Fibroblast of lung (primary cell): ENCODE measurements at regions not wholly inside any gene's neighbourhood (a gene's known extent, or its start where the extent isn't known, plus 50 kb on each side); places are given as distances from the start of the nearest gene placed in this dataset.

Experiments used
- DNase-seq, 2 donors: peaks; one replicate each; pipeline versions ENCODE4 v3.0.0 to v3.0.0-alpha.2; 2010; ENCODE audit warnings: low read depth in 2 of 2
- H2AFZ ChIP-seq: 2 replicates; pipeline ENCODE4 v1.5.1; 2012; ENCODE audit warnings: low read length, control low read depth, inconsistent platforms
- H3K27ac ChIP-seq: 2 replicates; pipeline ENCODE4 v1.5.1; 2011; ENCODE audit warnings: low read length, control low read depth; ENCODE audit not compliant: insufficient read depth
- H3K27me3 ChIP-seq: 2 replicates; pipeline ENCODE4 v1.5.1; 2011; ENCODE audit warnings: mild to moderate bottlenecking, low read length; ENCODE audit not compliant: control insufficient read depth, insufficient read depth
- H3K36me3 ChIP-seq: 2 replicates; pipeline ENCODE4 v1.5.1; 2011; ENCODE audit warnings: low read length; ENCODE audit not compliant: control insufficient read depth, insufficient read depth
- H3K4me1 ChIP-seq: 2 replicates; pipeline ENCODE4 v1.5.1; 2011; ENCODE audit warnings: low read length; ENCODE audit not compliant: control insufficient read depth, insufficient read depth; ENCODE audit errors: extremely low read depth
- H3K4me2 ChIP-seq: 2 replicates; pipeline ENCODE4 v1.5.1; 2011; ENCODE audit warnings: low read length, control low read depth; ENCODE audit not compliant: insufficient read depth; ENCODE audit errors: extremely low read depth
- H3K4me3 ChIP-seq, 4 experiments: fragments of 200-600 bp in 1 of 4; sonication (generic) in 1 of 4; replicated peaks in 1 of 4; 2 replicates each; pipeline ENCODE4 v1.5.1; 2011 to 2016; ENCODE audit warnings: low read length in 4 of 4, low read depth in 3 of 4, mild to moderate bottlenecking in 3 of 4, control low read depth in 2 of 4, inconsistent platforms in 1 of 4, mixed read lengths in 1 of 4; ENCODE audit not compliant: insufficient read depth in 1 of 4; ENCODE audit errors: control extremely low read depth in 1 of 4
- H3K79me2 ChIP-seq: 2 replicates; pipeline ENCODE4 v1.5.1; 2012; ENCODE audit warnings: mild to moderate bottlenecking, low read length, inconsistent platforms; ENCODE audit not compliant: control insufficient read depth, insufficient read depth
- H3K9ac ChIP-seq: 2 replicates; pipeline ENCODE4 v1.5.1; 2011; ENCODE audit warnings: mild to moderate bottlenecking, low read length, control low read depth; ENCODE audit not compliant: insufficient read depth
- H3K9me3 ChIP-seq: 2 replicates; pipeline ENCODE4 v1.5.1; 2012; ENCODE audit warnings: low read depth, low read length; ENCODE audit not compliant: control insufficient read depth, insufficient read depth
- H4K20me1 ChIP-seq: 2 replicates; pipeline ENCODE4 v1.5.1; 2011; ENCODE audit warnings: low read length; ENCODE audit not compliant: control insufficient read depth, insufficient read depth; ENCODE audit errors: extremely low read depth
- EZH2 ChIP-seq: IDR thresholded peaks from 2 replicates; pipeline ENCODE4 v1.5.1; 2012; ENCODE audit warnings: low read length, control low read depth, mild to moderate bottlenecking; ENCODE audit errors: missing control alignments
- TF ChIP-seq, protein P1 (sequence below), 2 donors: IDR thresholded peaks in 1 of 2; conservative IDR thresholded peaks in 1 of 2; 1 replicate in 1 of 2; 2 replicates in 1 of 2; pipeline ENCODE4 v1.5.1; 2011 to 2012; ENCODE audit warnings: low read length in 2 of 2, control low read depth in 1 of 2, inconsistent platforms in 1 of 2, low read depth in 1 of 2, mild to moderate bottlenecking in 1 of 2

- peak overlapping the region; percentile 32 for H3K27ac ChIP-seq
- H3K27me3 ChIP-seq: no peaks in the 10 kb centered on the region
- H3K4me1 ChIP-seq: peaks cover 10% of the 10 kb centered on the region
- H3K36me3 ChIP-seq: no peaks in the 10 kb centered on the region
- peak; percentile 77 to 85 for DNase-seq
- H3K4me3 ChIP-seq: no peak overlapping the region
- no peak for TF ChIP-seq EZH2
- TF ChIP-seq, protein P1, sequence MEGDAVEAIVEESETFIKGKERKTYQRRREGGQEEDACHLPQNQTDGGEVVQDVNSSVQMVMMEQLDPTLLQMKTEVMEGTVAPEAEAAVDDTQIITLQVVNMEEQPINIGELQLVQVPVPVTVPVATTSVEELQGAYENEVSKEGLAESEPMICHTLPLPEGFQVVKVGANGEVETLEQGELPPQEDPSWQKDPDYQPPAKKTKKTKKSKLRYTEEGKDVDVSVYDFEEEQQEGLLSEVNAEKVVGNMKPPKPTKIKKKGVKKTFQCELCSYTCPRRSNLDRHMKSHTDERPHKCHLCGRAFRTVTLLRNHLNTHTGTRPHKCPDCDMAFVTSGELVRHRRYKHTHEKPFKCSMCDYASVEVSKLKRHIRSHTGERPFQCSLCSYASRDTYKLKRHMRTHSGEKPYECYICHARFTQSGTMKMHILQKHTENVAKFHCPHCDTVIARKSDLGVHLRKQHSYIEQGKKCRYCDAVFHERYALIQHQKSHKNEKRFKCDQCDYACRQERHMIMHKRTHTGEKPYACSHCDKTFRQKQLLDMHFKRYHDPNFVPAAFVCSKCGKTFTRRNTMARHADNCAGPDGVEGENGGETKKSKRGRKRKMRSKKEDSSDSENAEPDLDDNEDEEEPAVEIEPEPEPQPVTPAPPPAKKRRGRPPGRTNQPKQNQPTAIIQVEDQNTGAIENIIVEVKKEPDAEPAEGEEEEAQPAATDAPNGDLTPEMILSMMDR (conservative IDR thresholded peaks at IDR 0.05 in 1 of 2, IDR thresholded peaks at IDR 0.05 in 1 of 2; ENCODE audit: low read depth in 1 of 2, low read length in 2 of 2): no peak
- no peak overlapping the region for H3K9ac ChIP-seq
- peak overlapping the region; percentile 58 for H3K4me2 ChIP-seq
- no peaks in the 10 kb centered on the region for H3K9me3 ChIP-seq
- no peak overlapping the region for H2AFZ ChIP-seq
- no peaks in the 10 kb centered on the region for H4K20me1 ChIP-seq
- no peaks in the 10 kb centered on the region for H3K79me2 ChIP-seq
Measured at GRCh38 chr6:82017288-82017687, 230.3 kb downstream of the IBTK start.

GRCh38 chr6:82015526-82015925, 232.0 kb downstream of the IBTK start:
- Histone ChIP-seq H3K4me2 (no peak overlapping the region), H3K4me3 (no peak overlapping the region), H3K27ac (no peak overlapping the region), H3K4me1 (peaks cover 10% of the 10 kb centered on the region), H3K27me3 (no peaks in the 10 kb centered on the region), H2AFZ (no peak overlapping the region), H3K9me3 (no peaks in the 10 kb centered on the region), H3K9ac (no peak overlapping the region), H3K79me2 (no peaks in the 10 kb centered on the region), H3K36me3 (no peaks in the 10 kb centered on the region), H4K20me1 (no peaks in the 10 kb centered on the region)
- no peak for TF ChIP-seq EZH2
- TF ChIP-seq, protein P1 (conservative IDR thresholded peaks at IDR 0.05 in 1 of 2, IDR thresholded peaks at IDR 0.05 in 1 of 2; ENCODE audit: low read depth in 1 of 2, low read length in 2 of 2): no peak
- DNase-seq: no peak

DNA sequence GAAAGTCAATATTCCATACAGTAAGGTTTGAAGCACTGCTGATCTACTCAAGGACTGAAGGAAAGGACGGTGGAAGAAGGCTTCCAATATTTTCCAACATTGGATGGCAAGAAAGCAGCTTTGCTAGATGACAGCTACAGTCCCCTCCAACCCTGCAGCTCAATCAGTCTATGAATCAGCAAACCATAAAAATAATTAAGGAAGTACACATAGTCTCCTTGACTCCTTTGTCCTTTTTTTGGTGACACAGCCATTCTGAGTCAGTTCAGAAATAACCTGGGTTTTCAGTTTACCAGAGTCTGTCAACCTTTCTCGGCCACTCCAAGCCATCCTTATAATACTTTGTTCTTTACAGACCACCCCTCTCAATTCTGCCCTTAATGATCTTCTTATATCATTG, 232.5 kb downstream of the IBTK start:
- Histone ChIP-seq H3K36me3 (no peaks in the 10 kb centered on the region), H2AFZ (no peak overlapping the region), H3K4me2 (no peak overlapping the region), H3K9ac (no peak overlapping the region), H3K4me3 (no peak overlapping the region), H3K27ac (no peak overlapping the region), H3K9me3 (no peaks in the 10 kb centered on the region), H3K79me2 (no peaks in the 10 kb centered on the region), H3K4me1 (peaks cover 10% of the 10 kb centered on the region), H4K20me1 (no peaks in the 10 kb centered on the region), H3K27me3 (no peaks in the 10 kb centered on the region)
- TF ChIP-seq, protein P1 (conservative IDR thresholded peaks at IDR 0.05 in 1 of 2, IDR thresholded peaks at IDR 0.05 in 1 of 2; ENCODE audit: low read depth in 1 of 2, low read length in 2 of 2): no peak
- TF ChIP-seq EZH2: no peak
- peak in 1 of 2 donors; percentile 32 for DNase-seq
